GM18858 (cell line): ENCODE measurements at regions not wholly inside any gene's neighbourhood (a gene's known extent, or its start where the extent isn't known, plus 50 kb on each side); places are given as distances from the start of the nearest gene placed in this dataset.

Experiments
- ATAC-seq: cut with Tn5 transposase; IDR thresholded peaks from one replicate; pipeline ENCODE4 v1.9.1; 2021; ENCODE audit not compliant: unreplicated experiment

DNA sequence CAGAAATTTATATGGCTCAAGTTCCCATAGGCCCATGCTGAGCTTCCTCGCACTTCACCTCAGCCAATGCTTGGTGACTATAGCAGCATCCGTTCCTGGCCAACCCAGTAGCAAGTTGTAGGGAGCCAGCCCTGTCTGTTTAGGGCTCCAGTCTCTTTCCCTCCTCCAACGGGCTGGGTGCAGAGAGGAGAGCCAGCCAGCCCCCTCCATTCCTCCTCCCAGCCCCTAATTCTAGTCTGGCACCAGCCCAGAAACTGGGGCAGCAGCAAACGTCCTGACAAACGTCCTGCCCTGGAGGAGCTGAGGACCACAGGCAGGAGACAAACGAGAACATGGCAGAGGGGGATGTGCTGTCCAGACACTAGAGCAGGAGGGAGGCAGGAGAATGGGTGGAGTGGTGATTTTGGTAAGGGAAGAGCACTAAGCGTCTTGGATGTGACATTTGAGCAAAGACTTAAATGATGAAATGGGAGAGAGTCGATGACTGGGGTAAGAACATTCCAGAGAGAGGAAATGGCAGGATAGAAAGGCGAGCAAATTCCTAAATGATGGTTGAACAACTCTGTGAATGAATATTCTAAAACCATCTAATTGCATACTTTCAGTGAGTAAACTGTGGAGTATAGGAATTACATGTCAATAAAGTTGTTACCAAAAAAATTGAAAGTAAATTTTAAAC lies 222.5 kb upstream of the DAPK1 start:
- ATAC-seq: no peak

DNA sequence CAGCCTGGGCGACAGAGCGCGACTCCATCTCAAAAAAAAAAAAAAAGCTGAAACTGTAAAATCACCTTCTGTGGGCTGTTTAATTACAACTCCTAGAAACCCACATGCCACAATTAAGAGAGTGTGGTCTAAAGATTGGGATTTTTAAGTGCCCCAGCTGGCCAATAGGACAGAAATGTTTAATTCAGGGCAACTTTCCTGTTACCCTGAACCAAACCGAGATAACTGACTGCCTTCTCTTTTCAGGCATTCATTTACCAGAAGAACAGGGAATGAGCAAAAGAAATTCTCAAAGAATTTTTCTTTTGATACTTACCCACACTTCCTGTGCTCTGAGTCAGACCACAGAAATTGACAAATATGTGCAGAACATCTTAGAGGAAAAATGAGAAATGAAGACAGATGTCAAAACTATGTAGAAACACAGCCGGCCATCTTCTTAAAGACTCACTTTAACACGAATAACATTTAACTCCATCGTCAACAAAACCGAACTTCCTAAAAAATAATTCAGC lies 221.3 kb upstream of the DAPK1 start:
- ATAC-seq: no peak

DNA sequence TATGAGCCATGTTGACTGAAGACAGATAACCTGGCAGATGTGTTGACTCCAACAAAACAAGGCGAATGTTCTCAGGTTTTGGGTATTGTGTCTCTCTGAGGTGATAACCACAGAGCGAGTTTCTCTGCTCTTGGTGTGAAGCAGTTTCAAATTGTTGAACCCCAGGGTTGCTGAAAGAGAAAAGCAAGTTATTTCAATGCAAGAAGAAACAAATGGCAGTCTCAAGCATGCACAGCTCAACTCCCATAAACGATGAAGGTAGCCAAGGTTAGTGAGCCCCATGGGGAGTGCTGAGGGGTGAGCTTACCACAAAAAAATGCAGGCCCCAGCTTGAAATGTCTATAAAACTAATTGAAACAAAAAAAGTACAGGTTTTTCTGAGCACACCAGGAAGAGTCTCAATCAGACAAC lies 220.8 kb upstream of the DAPK1 start:
- no peak for ATAC-seq

DNA sequence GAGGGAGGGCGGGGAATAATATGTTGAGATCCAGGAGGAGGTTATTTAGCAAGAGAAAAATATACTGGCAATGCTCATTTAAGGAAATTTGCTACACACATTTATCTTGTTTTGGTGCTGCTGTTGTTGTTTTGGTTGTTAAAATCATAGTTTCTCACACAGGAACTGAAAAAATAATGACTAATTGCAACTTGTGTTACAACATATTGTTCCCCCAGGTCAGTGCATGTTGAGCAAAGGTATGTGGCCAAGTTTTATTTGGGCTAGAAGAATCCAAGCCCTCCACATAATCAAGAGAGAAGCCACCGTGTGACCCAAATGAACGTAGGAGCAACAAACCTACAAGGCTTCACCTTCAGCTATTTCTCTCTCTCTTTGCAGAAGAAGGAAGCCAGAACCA lies 220.3 kb upstream of the DAPK1 start:
- no peak for ATAC-seq

DNA sequence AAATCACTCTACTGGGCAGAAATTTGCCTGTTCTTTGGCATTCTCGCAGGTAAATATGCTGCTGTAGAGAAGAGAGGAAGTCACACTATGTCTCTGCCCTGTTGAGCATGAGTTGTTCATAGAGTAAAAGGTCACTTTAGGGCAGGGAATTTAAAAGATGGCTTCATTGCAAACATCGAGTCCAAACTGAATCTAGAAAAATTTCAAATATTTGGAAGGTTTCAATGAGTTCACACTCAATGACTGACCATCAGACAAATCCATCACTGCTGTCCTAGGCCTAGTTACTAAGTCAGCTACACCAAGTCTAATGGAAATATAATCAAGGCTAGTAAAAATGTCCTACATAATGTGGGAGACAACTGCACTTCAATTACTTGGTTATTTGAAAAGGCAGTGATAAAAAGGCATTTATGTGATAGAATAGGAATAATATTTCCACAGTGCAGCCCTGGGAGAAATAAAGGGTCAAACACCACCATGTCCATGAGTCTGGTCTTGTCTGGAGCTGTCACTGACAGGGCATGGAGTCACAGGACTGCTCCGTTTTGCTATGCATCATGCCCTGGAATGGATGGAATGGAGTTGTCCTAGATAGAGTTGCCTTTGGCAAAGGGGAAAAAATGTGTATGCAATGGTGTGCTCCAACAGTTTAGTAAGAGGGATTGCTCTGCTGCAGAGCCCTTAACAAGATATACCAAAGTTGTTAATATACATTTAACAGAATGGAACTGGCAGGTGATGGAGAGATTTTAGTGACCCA lies 218.5 kb upstream of the DAPK1 start:
- no peak for ATAC-seq

DNA sequence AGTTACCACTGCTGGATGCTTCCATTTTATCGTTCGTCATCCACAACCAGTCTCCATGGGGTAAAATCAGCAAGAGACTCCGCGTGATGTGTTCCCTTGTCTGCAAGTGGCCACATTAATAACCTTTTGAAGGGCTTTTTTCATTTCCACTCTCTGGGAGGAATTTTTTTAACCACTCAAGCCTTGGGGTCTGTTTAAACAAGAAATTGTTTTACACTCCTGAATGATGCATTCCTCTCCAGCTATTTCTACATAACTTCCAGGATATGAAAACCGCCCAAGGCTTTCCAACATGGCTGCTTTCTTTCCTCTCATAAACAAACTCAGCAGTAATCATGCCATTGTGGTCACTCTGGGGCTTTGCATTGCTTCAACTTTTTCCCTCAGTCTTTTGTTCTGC lies 217.2 kb upstream of the DAPK1 start:
- ATAC-seq: no peak

DNA sequence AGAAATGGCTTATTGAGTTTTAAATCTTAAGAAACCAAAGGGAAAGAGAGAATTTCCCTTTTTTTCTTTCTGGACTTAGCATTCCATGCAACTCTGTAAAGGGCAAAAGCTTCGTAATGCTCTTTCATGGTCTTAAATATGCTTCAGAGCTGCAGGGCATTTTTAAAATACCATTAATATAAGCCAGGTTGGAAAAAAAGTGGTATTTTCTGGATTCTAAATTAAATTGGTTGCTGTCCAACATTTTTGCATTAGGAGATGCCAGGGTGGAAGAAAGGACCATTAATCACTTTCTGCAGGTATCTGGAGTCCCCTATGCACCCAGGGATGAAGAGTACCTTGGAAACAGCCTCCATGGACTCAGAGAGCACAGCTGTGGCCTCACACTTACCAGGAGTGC lies 215.1 kb upstream of the DAPK1 start:
- ATAC-seq: no peak

DNA sequence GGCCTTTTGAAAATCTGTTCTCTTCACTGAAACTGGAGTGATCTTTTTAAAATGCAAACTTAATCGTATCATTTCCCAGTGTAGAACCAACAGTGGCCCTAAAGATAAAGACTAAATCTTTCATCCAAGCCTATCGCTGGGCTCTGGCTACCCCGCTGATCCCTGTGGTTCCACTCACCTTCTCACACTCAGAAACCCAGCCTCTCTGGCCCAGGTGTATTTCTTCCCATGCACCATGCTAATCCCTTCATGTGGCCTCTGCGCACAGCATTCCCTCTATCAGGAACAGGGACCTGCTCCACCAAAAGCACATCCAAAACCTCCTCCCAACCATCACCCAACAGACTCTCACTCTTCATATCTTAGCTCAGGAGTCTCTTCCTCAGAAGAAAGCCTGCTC lies 214.1 kb upstream of the DAPK1 start:
- no peak for ATAC-seq

DNA sequence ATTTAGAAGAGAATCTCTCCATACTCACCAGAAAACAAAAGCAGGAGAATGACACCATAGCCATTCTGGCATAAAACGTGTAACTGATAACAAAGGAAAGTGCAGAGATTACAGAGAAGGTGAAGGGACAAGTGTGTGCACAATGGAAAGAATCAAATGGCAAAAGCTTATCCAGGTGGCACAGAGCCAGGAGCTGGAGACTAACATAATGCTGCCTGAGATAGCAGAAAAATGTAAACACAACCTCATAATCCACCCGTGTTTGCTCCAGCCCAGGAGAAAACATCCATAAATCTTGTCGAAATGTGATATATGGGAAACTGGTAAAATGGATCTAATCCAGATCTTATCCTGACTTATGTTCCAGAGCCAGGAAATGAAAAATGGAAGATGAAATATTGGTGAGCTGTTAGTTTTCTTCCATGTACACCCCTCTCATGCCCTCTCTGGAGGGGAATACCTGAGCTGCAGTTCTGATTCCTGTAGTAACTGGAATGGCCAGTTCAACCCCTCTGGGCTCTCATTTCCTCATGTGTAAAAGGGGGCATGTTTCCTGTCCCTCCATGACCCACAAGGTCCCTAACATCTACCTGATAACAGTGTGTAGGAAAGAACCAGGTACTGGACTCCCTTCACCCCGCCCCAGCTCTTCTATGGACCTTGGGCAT lies 212.3 kb upstream of the DAPK1 start:
- no peak for ATAC-seq

DNA sequence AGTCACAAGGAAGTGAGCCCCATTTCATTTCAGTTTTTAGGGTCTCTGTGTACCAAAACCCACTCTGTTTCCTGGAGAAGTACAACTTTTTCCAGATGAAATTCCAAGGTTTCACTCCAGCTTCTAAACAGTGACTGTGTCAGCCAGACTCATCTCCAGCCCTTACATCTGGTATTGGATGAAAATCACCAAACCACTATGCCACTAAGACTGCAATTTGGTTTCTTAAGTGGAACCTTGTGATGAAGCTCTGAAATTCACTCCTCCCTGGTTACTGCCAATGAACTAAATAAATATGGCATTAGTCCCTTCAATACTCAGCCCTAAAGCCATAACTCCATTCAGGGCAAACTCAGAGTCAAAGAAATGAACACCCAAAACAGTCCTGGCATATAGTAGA lies 211.2 kb upstream of the DAPK1 start:
- ATAC-seq: no peak

DNA sequence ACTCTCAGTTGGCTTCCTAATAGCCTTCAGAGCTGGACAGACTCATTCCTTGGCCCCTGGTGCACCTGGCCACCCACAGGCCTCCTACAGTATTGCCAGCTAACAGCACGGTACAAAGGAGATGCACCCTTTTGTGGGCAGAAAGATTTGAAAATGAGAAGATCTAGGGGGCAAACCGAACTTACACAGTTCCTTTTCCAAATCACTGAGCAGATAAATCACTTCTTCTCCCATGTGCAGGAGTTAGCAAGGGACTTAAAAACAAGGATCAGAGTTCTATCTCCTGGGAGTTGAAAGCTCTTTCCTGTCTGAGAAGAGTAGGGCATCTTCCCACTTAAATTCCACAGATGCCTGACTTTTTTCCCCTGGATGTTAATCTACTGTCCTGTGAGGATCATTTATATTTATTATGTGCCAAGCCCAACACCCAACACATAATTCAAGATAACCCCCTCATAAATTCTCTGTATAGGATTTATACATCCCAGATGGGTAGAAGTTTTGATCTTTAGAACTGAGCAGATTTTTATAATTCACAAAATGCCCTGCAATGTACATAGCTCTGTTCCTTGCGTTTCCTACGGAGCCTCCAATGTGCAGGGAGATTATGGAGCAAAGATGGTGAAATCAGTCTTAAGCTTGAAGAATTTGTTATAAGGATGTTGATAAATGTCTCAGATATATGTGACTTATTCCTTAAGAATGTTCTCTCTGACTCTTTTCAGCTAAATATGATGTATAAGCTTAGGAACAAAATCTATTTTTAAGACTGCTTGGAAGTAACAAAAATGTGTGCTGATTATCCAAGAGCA lies 207.2 kb upstream of the DAPK1 start:
- ATAC-seq: no peak

DNA sequence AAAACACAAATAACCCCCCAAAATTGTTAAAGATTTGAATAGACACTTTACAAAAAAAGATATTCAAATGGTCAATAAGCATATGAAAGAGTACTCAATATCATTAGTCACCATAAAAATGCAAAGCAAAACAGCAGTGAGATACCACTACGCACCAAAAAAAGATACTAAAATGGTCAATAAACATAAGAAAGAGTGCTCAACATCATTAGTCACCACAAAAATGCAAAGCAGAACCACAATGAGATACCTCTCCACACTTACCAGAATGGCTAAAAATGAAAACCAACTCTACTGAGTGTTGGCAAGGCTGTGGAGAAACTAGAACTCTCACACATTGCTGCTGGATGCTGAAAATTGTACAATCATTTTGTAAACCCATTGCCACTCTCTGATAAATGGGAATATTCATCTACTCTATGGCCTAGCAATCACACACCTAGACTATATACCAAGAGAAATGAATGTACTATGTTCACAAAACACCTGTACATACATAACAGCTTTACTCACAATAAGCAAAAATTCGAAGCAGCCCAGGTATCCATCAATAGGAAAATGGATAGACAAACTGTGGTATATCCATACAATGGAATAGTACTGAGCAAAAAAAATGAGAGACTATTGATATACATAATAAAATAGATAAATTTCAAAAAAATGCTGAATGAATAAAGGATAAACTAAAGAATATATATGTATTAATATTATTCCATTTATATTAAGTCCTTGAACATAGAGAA lies 205.0 kb upstream of the DAPK1 start:
- no peak for ATAC-seq

DNA sequence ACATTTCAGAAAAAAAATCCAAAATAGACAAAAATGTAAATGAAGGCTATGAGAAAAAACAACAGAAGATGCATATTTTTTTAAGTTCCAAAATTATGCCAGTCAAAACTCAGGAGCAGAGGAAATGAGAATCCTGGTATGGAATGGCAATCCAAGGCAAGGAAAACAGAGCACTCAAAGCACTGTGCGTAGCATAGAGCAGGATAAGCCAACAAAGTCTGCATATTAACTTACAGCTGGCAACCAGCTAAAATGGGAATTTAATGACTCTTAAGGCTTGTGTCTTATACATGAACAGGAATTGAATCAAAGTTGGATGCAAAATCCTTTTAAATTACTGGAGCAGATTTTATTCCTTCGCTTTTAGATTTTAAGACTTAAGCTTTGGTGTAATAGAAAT lies 203.5 kb upstream of the DAPK1 start:
- no peak for ATAC-seq

DNA sequence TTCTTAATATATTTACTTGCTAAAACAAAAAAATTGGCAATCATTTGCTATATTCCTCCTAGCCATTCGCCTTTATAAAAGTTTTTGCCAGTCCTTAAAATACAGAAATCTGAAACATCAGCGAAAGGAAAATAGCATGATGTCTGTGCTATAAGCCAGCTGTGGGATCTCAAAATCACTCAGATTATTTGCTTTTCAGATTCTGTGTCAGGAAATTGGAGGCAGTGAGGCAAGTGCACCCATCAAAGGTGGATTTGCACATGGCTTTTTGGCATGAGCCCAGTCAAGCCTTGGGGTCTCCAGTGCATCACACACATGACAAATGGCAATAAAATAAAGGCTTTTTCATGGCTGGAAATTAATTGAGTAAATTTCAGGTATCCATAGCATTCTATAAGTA lies 196.8 kb upstream of the DAPK1 start:
- ATAC-seq: no peak

DNA sequence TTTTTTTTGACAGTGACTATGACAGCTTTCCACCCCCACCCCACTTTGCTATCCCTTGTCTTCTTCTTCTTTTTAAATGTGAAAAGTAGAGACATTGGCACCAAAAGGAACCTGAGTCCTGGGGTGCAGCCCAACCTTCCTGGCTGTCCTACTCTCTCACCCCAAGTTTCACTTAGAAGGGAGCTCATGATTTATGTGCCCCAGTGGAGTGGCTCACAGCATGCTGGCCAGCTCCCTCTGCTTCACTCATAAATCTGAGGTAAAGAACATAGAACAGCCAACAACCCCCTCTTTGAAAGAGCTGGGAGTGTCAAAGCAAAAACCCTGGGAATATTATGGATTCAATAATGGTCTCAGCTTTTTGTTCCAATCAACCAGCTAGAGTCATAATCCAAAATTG lies 196.3 kb upstream of the DAPK1 start:
- ATAC-seq: no peak

DNA sequence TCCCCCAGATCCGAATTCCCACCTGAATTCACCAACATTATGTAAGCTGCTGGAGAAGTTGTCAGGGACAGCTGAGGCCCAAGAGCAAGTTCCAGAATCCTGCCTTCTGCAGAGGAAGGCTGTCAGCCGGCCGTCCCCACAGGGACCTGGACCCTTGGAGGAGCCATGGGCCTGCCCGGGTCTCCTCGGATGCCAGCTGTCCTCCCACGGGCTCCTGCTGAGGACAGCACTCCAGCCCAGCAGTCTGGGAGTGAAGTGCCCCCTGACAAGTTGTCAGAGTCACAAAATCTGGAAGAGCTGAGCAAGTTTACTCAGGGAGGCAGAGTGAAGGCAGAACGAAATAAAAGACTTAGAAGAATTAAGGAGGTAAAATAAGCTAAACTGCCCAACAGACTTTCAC lies 192.5 kb upstream of the DAPK1 start:
- no peak for ATAC-seq

DNA sequence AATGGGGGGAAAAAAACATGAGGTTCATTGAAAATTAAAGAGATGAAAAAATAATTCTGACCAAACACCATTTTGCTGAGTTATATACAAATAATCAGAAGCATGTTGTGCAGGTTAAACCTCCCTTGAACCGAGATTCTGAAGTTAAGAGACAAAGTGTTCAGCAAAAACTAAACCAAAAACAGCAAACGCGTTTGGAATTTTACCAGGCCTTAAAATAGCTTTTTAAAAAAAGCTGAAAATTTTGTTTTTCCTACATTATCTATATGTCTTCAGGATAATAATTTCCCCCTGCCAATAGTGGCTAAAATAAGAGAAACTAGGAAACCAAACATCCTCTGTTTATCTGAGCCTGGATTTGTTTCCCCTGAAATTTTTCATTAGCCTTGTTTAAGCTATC lies 191.7 kb upstream of the DAPK1 start:
- no peak for ATAC-seq

DNA sequence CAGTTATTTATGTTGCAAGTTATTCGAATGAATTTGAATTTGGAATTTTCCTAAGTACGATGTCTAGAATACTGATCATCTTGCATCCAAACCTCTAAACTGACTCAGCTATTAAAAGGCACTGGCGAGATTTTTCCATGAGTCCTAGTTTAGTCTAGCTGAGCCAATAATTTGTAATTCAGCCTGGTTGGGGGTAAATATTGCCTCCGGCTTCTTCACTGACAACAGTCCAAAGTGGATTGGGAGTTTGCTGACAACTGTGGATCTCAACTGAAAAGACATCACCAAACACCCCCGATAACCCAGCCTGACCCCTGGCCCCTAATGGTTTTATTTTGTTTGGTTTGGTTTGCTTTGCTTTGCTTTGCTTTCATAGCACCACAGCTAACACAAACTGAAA lies 189.8 kb upstream of the DAPK1 start:
- ATAC-seq: no peak

DNA sequence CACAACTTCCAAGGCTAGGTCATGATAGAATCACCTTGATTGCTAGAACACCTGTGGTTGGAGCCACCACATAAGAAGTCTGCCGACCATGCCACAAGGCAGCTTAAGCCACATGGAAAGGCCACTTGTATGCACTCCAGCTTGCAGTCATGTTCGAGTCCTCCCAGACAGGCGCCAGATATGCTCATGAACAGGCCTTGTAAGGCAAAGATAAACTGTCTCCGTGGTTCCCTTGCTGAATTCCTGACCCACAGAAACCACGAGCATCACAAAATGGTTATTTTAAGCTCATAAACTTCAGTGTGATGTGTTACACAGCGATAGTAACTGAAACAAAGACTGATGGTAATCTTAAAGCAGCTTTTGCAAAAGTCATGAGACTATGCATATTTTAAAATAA lies 188.4 kb upstream of the DAPK1 start:
- ATAC-seq: no peak

DNA sequence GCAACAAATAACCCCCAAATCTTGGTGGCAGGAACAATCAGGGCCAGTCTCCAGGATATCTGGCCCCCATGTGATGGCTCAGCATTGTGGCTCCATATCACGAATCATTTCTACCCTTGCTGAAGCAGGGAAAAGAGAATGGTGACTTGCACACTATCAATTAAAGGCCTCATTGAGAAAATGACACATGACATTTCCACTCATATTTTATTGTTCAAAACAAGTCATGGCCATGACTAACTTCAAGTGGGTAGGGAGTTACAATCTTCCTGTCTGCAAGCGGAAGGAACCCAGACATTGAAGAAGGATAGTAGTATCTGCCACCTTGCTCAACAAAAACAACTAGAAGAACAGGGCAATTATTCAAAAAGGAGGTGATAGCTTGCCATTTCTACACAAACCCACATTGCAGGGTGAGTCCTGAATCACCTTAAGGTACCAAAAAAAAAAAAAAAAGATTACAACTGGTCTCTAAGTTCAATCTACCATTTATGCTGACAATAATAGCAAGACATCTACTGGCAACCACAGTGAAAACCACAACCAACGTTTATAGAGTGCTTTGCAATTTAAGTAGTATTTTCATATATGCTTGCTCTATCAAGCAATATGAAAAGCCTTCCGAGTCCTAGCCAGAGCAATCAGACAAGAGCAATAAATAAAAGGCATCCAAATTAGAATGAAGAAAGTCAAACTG lies 186.7 kb upstream of the DAPK1 start:
- ATAC-seq: no peak
